Peyer's patch (tissue), 4 donors: ENCODE measurements at regions not wholly inside any gene's neighbourhood (a gene's known extent, or its start where the extent isn't known, plus 50 kb on each side); places are given as distances from the start of the nearest gene placed in this dataset.

ENCODE experiments used
- POLR2A ChIP-seq, 2 donors: fragments of 450-650 bp; IDR thresholded peaks; one replicate each; pipeline ENCODE4 v1.5.1; 2017; ENCODE audit warnings: antibody characterized with exemption in 2 of 2, mild to moderate bottlenecking in 2 of 2, moderate library complexity in 2 of 2
- TF ChIP-seq, protein P1 (sequence below), 6 experiments: fragments of 450-650 bp in 4 of 6; fragments of 200-600 bp in 2 of 6; sonication (generic) in 1 of 6; IDR thresholded peaks; one replicate each; pipeline ENCODE4 v1.5.1; 2017 to 2019; ENCODE audit warnings: antibody characterized with exemption in 6 of 6, mild to moderate bottlenecking in 3 of 6, moderate library complexity in 1 of 6

DNA sequence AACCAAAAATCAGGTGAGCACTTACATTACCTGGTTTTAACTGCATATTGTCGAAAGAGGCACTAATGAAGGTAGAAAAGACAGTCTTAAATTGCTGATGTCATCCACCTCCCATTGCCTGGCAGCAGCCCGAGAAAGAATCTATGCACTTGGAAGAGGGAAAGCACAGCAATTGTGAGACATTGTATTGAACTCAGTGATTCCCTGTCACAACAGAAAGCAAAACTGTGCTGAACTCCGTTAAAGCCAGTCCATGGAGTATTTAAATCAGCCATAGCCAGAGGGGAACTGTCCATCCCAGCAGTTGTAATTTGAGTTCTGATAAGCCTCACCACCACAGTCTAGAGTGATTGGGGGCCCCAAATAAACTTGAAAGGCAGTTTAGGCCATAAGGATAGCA lies 466.6 kb upstream of the PCDH9 start:
- no peak for TF ChIP-seq POLR2A (IDR thresholded peaks at IDR 0.05)
- TF ChIP-seq, protein P1, sequence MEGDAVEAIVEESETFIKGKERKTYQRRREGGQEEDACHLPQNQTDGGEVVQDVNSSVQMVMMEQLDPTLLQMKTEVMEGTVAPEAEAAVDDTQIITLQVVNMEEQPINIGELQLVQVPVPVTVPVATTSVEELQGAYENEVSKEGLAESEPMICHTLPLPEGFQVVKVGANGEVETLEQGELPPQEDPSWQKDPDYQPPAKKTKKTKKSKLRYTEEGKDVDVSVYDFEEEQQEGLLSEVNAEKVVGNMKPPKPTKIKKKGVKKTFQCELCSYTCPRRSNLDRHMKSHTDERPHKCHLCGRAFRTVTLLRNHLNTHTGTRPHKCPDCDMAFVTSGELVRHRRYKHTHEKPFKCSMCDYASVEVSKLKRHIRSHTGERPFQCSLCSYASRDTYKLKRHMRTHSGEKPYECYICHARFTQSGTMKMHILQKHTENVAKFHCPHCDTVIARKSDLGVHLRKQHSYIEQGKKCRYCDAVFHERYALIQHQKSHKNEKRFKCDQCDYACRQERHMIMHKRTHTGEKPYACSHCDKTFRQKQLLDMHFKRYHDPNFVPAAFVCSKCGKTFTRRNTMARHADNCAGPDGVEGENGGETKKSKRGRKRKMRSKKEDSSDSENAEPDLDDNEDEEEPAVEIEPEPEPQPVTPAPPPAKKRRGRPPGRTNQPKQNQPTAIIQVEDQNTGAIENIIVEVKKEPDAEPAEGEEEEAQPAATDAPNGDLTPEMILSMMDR (IDR thresholded peaks at IDR 0.05): no peak
